ENCODE measurements at regions not wholly inside any gene's neighbourhood (a gene's known extent, or its start where the extent isn't known, plus 50 kb on each side); places are given as distances from the start of the nearest gene placed in this dataset.
A peak's percentile ranks its signal among the peaks of the same experiment; 100 is the strongest.
"Not testable (repeated sequence)": the region's sequence is repeated elsewhere in the genome, so short reads cannot be mapped to it uniquely, and the experiment has no call there.

DNA sequence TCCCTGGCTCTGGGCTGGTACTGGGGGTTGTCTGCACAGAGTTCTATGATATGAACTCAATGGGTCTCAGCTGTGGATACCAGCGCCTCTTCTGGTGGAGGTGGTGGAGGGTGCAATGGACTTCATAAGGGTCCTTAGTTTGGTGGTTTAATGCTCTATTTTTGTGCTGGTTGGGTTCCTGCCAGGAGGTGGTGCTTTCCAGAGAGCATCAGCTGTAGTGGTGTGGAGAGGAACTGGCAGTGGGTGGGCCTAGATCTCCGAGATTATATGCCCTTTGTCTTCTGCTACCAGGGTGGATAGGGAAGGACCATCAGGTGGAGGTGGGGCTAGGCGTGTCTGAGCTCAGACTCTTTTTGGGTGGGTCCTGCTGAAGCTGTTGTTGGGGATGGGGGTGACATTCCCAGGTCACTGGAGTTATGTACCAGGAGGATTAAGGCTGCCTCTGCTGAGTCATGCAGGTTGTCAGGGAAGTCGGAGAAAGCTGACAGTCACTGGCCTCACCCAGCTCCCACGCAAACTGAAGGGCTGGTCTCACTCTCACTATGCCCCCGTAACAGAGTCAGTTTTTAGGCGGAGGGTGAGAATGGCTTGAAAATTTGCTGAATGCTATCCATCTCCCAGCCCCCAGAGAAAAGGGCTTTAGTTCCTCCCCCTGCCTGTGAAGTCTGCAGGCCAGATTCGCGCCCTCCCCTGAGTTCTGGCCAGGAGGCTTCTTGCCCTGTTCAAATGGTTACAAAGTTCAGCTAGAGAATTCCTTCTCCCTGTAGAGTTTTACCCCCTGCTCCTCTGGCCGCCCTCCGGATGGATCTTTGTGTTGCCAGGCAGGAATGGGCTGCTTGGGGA is 902.9 kb downstream of the LTN1 start:
- no peak for DNase-seq

DNA sequence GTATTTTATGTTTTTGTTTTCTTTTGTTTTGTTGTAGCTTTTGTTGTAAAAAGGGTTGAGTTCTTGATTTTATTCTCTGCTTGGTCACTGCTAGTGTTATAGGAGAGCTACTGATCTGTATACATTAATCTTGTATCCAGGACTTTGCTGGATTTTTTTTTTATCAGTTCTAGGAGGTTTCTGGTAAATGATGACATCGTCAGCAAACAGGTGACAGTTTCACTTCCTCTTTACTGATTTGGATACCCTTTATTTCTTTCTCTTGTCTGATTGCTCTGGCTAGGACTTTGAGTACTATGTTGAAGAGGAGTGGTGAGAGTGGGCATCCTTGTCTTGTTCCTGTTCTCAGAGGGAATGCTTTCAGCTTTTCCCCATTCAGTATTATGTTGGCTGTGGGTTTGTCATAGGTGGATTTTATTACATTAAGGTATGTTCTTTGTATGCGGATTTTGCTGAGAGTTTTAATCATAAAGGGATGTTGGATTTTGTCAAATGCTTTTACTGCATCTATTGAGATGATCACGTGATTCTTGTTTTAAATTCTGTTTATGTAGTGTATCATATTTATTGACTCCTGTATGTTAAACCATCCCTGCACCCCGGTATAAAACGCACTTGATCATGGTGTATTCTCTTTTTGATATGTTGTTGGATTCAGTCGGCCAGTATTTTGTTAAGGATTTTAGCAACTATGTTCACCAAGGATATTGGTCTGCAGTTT is 905.7 kb downstream of the LTN1 start:
- DNase-seq: no peak

DNA sequence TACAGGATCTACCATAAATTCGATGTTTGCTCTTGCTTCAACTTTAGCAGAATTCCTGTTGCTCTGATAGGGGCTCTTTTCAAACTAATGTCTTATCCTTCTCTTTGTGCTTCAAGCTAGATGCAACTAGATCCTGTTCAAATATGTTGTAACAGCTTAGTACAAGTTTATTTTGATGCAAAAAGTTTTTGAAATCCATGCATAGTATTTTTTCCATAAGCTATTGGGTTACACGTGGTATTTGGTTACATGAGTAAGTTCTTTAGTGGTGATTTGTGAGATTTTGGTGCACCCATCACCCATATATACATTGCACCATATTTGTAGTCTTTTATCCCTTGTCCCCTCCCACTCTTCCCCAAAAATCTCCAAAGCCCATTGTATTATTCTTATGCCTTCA is 907.7 kb downstream of the LTN1 start:
- DNase-seq: no peak

DNA sequence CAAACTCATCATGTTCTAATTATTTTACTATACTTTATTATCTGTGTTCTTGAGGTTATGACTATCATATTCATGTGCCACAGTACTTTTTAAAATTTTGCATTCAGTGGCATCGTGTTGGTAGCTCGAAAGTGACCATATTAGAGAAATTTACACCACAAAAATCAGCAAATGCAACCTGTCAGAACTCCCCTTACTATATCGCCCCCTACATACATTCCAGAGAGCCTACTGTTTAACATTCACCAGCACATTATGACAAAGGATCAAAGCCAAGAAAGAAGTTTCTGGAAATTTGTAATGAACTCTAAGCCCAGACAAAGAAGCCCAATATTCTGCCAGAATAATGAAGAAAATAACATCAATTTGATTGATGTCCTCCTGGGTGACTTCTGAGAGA is 909.3 kb downstream of the LTN1 start:
- no peak for DNase-seq

DNA sequence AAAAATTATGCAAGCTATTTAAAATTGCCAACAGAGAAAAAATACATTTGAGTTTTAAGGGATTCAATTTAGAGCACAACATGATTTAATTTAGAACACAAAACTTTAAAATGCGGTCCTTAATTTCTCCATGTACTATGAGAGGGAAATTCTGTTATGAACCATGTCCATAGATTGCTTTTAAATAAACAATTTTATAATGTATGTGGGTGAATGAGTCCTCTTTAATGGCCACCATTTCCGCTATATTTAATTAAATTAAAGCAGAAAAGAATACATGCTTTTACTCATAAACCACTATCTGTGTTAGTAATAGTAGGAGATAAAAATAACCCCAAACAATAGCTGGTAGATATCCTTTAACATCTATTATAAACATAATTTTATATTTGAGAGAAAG is 914.6 kb downstream of the LTN1 start:
- DNase-seq: no peak

DNA sequence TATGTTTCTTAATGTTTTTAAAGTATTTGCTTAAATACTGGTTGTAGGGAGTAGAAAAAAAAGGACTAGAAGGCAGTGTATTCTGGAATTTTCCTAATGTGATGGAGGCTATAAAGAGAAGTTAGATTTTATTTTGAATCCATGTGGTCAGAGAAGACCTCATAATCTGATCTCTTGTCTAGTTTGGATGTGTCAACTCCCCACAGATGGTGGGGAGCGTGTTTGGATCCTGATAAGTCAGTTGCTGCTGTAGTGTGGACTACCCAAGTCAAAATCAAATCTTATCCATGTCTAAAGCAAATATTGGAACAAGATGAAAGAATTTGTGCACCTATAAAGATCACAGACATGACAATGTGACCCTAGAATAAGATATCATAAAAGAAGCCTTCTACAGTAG is 918.0 kb downstream of the LTN1 start:
- DNase-seq: no peak

DNA sequence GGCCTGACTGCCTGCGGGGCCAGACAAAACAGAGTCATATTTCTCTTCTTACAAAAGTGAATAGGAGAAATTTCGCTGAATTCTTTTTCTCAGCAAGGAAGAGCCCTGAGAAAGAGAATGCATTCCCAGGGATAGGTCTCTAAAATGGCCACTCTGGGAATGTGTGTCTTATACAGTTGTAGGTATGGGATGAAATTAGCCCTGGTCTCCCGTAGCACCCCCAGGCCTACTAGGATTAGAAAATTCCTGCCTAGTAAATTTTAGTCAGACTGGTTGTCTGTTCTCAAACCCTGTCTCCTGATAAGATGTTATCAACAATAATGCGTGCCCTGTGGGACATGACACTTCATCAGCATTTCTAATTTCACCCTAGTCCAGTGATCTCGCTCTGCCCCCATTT is 920.1 kb downstream of the LTN1 start:
- DNase-seq: no peak

DNA sequence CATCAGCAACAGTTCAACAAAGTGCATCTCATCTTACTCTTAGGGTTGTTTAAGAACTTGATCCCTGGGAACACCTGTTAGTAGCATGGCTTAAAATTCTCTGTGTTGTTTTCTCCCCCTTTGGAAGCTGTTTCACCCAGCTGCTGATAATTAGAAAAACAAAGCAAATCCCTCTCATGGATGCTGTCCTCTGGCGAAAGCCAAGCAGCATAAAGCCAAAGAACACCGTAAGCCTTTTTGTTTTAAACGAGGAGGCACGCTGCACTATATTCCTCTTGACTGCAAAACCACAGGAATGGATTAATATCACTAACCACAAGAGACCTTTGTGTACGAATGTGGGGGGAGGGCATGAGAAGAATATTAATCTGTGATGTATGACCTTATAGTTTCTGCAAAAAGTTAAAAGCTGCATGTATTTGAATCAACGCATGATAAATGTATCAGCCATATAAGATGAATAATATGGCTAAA is 923.2 kb downstream of the LTN1 start:
- no peak for DNase-seq

DNA sequence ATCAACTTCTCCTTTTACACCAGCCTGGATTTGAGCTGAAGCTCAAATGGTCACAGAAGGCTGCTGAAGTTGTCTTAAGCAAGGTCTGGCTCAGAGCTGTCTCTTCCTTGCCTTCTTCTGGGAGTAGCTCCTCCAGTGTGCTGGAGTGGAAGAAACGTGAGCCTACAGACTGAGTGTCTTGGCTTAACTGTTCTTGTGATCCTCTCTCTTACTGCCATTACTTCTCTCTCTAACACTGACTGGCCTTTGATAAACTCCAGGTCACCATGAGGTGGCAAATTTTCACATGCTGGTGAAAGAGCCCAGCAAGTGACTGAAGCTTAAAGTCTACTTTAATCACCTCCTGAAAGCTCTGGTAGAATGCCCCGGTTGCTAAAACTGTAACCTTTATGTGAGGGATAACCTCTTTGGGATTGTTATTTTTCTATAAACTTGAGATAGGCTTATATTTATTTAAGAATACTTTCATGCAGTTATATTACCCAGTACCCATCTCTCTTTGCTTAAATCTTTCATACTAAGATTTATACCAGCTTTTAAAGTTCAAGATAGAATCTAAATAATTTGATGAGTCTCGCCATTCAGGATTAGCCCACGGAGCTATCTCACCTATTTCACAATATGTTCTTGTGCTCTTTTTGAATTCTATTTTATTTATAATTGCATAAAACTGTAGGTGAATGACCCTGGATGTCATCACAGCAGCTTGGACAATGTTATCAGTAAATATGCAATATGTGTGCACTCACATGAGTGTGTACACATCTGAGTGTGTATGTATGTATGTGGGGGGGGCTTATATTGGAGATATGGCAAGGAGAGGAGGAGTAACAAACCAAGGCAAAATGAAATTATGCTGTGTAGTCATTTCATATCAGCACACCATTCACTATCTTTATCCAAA is 924.0 kb downstream of the LTN1 start:
- no peak for DNase-seq

DNA sequence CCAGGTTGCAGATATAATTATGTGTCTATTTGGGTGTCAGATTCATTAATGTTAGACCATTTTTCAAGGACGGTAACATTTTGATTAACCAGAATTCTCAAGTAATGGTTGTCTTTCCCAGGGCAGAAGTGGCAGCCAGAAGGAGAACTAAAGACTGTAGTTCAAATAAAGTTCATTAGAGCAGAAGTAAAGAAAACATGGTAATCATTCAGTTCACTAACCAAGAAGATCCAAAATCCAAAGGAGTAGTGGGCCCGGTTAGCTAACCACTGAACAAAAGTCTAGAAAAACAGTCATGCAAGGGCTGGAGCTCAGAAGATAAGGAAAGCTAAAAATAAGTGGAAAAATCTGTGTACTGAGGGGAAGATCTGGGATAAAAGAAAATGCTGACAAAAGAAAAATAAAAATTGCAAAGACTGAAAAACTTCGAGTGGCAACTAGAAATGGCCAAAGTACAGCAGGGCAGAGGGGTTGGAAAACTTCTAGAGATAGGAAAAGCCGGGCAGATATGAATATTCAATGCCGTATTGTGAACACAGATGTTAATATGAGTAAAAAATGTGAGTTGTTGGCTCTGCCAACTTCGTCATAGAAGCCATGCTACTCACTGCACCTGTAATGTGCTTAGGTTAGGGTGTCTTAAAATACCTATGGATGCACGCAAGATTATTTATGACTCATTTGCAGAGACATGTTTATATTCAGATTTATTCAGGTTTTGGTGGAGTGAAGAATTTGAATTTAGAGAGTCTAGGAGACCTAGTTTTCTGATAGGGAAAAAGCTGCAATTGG is 925.9 kb downstream of the LTN1 start:
- no peak for DNase-seq

DNA sequence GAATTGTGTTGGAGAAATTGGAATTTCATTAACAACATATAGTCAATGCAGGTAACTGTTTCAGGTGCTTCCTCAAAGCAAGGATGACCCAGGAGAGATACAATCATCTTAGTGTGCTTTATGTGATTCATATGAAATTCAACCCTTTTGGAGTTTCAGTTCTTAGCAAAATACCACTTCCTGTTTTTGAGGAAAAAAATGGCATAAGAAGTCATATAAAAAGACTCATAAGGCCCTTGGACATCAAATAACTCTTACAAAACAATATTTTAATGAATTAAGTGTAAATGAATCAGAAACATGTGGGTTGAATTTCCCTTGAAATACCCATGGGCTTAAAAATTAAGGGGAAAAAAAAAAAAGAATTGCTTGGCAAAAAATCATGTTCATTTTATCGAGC is 926.6 kb downstream of the LTN1 start:
- no peak for DNase-seq

DNA sequence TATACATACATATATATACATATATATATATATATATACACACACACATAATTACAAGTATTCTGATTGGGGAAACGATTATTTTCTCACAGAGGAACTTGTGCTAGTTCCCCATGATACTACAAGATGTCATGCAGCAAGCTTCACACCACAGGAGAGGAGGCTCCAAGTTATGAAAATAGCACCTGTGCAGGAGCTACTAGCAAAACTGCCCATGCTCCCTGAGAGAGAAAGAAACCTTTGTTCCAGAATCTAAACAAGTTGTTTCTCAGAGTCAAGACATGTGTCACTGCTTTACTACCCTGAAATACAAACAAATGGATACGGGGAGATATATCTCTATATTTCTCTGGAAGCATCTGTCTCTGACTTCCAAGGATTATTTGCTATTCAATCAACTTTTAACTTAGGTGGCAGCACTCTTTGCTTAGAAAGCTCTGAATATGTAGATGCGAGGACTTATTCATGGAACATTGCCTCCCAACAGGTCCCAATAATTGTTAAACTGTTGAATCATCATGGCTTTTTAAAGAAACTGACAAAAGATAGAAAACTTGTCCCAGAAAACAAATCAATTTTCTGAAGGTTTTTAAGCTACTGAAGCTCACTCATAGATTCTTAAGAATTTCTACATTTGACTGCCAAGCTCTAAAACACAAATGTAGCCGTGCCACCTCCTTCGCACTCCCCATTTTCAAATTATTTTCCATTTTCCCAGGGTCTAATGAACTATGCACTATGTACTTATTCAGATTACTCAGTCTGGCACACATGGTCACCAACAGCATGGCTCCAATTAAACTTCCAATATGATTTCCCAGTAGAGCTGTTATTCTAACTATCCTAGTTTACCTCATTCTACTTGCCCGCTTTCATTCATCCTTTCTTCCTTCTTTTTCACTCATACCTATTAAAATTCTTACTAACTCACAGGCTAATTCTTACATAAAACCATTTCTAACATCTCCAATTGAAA is 929.1 kb downstream of the LTN1 start:
- no peak for DNase-seq

DNA sequence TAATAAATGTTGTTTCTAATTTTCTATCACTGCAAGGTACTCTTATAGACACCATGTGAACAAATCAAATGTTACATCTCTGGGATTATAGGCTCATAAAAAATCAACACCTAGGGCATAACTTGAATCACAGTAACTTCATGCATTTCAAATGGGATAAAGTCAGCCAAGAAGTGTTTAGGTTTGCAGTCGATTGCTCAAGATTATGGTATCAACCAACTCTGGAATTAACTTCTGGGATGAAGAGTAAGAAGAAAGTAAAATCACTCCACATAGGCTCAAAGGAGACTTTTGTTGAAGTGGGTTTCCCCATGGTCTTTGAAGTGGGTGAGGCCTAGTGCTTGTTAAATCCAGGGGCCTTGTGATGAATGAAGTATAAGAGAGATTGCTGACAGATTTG is 939.7 kb downstream of the LTN1 start:
- not testable (repeated sequence) for DNase-seq

DNA sequence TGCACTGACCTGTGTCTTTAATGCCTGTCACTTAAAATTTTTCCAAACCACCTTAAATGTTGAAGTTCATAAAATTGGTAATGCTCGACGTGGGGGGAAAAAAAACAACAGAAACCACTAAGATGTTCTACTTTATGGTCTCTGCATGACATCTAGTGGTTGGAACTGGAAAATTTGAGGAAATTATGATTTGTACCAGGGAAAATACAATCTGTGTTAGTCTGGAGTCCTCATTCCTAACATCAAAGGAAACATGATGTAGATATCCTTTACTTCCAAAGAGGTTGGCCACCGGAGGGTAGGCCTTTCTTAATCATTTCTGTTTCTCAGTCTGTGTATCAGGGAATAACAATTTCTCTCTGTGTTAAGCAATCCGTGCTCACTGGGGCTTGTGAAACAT is 941.0 kb downstream of the LTN1 start:
- peak in 3 of 58 donors; percentile 4 to 72 (median 40) for DNase-seq

DNA sequence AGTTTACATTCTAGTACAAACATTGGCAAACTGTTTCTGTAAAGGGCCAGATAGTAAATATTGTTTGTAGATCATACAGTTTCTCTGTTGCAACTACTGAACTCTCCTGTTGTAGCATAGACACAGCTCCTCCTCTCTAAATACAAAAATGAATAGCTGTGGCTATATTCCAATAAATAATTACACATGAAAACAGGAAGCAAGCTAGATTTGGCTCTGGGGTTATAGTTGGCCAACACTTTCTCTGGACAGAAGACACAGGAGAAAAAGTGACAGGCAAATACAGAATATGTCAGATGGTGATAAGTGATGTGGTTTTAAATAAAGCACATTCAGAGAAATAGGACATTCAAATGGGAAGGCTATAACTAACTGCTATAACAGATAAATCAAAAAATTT is 957.0 kb downstream of the LTN1 start:
- not testable (repeated sequence) for DNase-seq

DNA sequence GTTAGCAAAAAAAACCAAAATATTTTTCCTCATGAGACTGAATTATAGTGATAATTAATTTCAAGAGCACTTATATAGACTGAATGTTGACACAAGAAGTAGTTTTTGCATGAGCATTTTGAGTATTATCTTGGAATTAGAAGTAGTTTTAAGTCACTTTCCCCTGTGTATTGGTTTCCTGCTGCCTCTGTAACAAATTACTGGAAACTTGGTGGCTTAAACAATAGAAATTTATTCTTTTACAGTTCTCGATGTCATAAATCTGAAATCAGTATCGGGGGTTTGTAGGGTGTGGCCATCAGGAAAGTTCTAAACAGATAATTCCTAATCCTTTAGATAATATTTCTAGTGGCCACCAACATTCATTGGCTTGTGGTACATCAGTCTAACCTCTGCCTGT is 957.8 kb downstream of the LTN1 start:
- DNase-seq: not testable (repeated sequence)

DNA sequence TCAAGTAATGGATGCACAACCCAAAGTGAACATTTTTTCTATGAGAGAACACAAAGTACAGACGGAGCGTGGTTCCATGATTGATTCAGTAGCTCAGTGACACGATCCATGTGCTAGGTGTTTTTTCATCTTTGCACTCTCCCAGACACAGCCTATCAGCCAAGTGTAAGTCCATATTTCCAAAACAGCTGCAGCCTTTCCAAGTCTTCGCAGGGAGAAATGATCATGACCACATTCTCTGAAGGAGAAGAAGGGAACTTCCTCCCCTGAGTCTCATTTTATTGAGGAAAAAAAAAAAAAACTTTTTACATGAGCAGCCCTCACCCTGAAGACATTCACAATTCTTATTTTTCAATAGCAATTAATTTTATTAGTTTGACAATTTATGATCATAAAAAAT is 958.3 kb downstream of the LTN1 start:
- DNase-seq: not testable (repeated sequence)

DNA sequence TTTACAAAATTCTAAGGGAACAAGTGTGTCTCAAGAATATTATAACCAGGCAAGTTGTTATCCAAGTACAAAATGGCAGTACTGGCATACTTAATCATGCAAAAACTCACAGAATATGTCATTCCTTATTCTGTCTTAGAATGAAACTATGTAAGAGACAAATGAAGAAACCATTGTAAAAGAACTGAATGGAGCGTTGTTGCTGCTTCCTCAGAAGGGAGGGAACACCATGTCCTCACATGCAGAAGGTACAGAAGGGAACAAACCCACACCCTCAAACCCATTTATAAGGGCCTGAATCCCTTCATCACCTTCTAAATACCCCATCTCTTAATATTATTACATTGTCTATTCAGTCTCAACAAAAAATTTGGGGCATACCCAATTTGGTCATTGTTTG is 960.0 kb downstream of the LTN1 start:
- not testable (repeated sequence) for DNase-seq

DNA sequence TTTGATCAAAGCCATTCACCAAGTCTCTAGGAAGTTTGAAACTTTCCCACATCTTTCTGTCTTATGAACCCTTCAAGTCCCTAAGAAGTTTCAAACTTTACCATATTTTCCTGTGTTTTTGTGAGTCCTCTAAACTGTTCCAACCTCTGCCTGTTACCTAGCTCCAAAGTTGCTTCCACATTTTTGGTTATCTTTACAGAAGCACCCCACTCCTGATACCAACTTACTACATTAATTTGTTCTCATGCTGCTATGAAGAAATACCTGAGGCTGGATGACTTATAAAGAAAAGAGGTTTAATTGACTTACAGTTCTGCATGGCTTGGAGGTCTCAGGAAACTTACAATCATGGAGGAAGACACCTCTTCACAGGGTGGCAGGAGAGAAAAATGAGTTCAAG is 961.6 kb downstream of the LTN1 start:
- DNase-seq: not testable (repeated sequence)

DNA sequence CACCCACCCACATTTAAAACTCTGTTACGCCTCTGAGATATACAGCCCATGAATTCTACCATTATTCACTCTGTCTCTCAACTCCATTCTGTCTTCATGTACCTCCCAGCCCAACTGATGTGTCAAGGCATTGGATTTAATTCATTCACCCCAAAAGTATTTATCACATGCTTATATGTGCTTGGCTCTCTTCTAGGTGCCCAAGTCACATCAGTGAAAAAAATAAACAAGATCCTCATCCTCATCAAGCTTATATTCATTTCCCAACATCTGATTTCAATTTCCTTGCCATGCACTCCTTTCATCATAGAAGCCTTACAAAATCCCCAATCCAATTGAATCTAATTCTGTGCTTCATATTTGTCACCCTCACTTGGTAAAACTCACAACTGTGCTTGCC is 967.6 kb downstream of the LTN1 start:
- no peak for DNase-seq
